Astrocyte (in vitro differentiated cells and primary cell): ENCODE measurements at regions not wholly inside any gene's neighbourhood (a gene's known extent, or its start where the extent isn't known, plus 50 kb on each side); places are given as distances from the start of the nearest gene placed in this dataset.

Experiments
- CTCF ChIP-seq: IDR thresholded peaks from 2 replicates; pipeline ENCODE4 v1.5.1; 2011; ENCODE audit warnings: low read depth, mild to moderate bottlenecking, inconsistent platforms, low read length, moderate library complexity; ENCODE audit not compliant: insufficient read depth
- EZH2 ChIP-seq: IDR thresholded peaks from 2 replicates; pipeline ENCODE4 v1.6.1; 2012; ENCODE audit warnings: mild to moderate bottlenecking, low read length, inconsistent platforms; ENCODE audit not compliant: insufficient read depth

GRCh38 chr22:25360411-25360810, 141.0 kb downstream of the CRYBB2 start:
- TF ChIP-seq EZH2 = no peak
- TF ChIP-seq CTCF = no peak
